22Rv1 (cell line): ENCODE measurements at regions not wholly inside any gene's neighbourhood (a gene's known extent, or its start where the extent isn't known, plus 50 kb on each side); places are given as distances from the start of the nearest gene placed in this dataset.

ENCODE experiments used
- ZFX ChIP-seq: fragments of 450-650 bp; IDR thresholded peaks from 2 replicates; pipeline ENCODE4 v1.6.1; 2017; ENCODE audit warnings: antibody characterized with exemption, borderline replicate concordance
- TF ChIP-seq, protein P1 (sequence below): fragments of 450-650 bp; IDR thresholded peaks from 2 replicates; pipeline ENCODE4 v1.5.1; 2017; ENCODE audit warnings: mild to moderate bottlenecking

DNA sequence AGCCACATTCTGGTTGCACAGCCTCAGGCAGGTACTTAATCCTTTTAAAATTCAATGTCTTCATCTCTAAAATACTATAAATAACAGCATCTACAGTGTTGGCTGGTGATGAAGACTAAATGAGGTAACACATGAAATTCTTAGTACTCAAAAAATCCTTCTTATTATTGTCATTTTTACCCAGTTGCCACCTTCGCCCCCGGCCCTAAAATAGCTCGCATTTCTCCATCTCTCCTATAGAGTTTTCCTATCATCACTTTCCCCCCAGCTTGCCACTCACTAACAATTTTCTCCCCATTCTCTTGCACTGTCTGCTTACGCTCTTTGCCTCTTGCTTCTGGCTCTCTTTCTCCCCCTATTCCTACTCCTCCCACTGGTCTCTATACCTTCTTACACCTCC lies 59.9 kb upstream of the MARCHF10 start:
- TF ChIP-seq, protein P1, sequence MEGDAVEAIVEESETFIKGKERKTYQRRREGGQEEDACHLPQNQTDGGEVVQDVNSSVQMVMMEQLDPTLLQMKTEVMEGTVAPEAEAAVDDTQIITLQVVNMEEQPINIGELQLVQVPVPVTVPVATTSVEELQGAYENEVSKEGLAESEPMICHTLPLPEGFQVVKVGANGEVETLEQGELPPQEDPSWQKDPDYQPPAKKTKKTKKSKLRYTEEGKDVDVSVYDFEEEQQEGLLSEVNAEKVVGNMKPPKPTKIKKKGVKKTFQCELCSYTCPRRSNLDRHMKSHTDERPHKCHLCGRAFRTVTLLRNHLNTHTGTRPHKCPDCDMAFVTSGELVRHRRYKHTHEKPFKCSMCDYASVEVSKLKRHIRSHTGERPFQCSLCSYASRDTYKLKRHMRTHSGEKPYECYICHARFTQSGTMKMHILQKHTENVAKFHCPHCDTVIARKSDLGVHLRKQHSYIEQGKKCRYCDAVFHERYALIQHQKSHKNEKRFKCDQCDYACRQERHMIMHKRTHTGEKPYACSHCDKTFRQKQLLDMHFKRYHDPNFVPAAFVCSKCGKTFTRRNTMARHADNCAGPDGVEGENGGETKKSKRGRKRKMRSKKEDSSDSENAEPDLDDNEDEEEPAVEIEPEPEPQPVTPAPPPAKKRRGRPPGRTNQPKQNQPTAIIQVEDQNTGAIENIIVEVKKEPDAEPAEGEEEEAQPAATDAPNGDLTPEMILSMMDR: no peak
- no peak for TF ChIP-seq ZFX
